Neural cell (in vitro differentiated cells): ENCODE measurements at regions not wholly inside any gene's neighbourhood (a gene's known extent, or its start where the extent isn't known, plus 50 kb on each side); places are given as distances from the start of the nearest gene placed in this dataset.
A peak's percentile ranks its signal among the peaks of the same experiment; 100 is the strongest.

Experiments used
- H2AFZ ChIP-seq: fragments of 200-600, 300-800 bp; sonication (generic), shearing (Covaris generic); 2 replicates; pipeline ENCODE4 v1.6.0; 2014; ENCODE audit warnings: low read depth, mild to moderate bottlenecking, antibody characterized with exemption, low read length, moderate library complexity
- H3F3A ChIP-seq: fragments of 200-600 bp; shearing (Covaris generic); 2 replicates; pipeline ENCODE4 v1.6.1; 2016; ENCODE audit warnings: mild to moderate bottlenecking, moderate library complexity, mixed read lengths, antibody characterized with exemption, low read length; ENCODE audit not compliant: insufficient read depth, poor library complexity, severe bottlenecking
- H3K27ac ChIP-seq: fragments of 200-600, 300-800 bp; sonication (generic), shearing (Covaris generic); 2 replicates; pipeline ENCODE4 v1.5.1; 2014; ENCODE audit warnings: mild to moderate bottlenecking, low read length, moderate library complexity
- H3K27me3 ChIP-seq: fragments of 300-800, 200-600 bp; sonication (generic), shearing (Covaris generic); 2 replicates; pipeline ENCODE4 v1.6.0; 2014; ENCODE audit warnings: mild to moderate bottlenecking, low read depth, low read length, moderate library complexity; ENCODE audit not compliant: insufficient read depth
- H3K36me3 ChIP-seq: fragments of 300-800, 200-600 bp; sonication (generic), shearing (Covaris generic); 2 replicates; pipeline ENCODE4 v1.5.1; 2014; ENCODE audit warnings: mild to moderate bottlenecking, antibody characterized with exemption, low read length, moderate library complexity; ENCODE audit not compliant: insufficient read depth
- H3K4me2 ChIP-seq: fragments of 300-800, 200-600 bp; sonication (generic), shearing (Covaris generic); 2 replicates; pipeline ENCODE4 v1.6.0; 2014; ENCODE audit warnings: mild to moderate bottlenecking, low read length
- H3K4me3 ChIP-seq: fragments of 300-800, 200-600 bp; sonication (generic), shearing (Covaris generic); 2 replicates; pipeline ENCODE4 v1.5.1; 2014; ENCODE audit warnings: mild to moderate bottlenecking, low read length, moderate library complexity
- H3K79me2 ChIP-seq: fragments of 200-600 bp; shearing (Covaris generic); replicated peaks from 2 replicates; pipeline ENCODE4 v1.6.0; 2014; ENCODE audit warnings: mild to moderate bottlenecking, low read length, moderate library complexity; ENCODE audit not compliant: insufficient read depth
- H3K9ac ChIP-seq: fragments of 300-800, 200-600 bp; sonication (generic), shearing (Covaris generic); 2 replicates; pipeline ENCODE4 v1.6.1; 2016; ENCODE audit warnings: mild to moderate bottlenecking, low read length, mixed read lengths
- H3K9me2 ChIP-seq: fragments of 200-600 bp; shearing (Covaris generic); 2 replicates; pipeline ENCODE4 v1.6.1; 2016; ENCODE audit warnings: mild to moderate bottlenecking, low read length, mixed read lengths; ENCODE audit not compliant: insufficient read depth
- H3K9me3 ChIP-seq: fragments of 200-600, 300-800 bp; sonication (generic), shearing (Covaris generic); 2 replicates; pipeline ENCODE4 v1.6.1; 2016; ENCODE audit warnings: mild to moderate bottlenecking, mixed run types, low read length, moderate library complexity, mixed read lengths
- H4K20me1 ChIP-seq: fragments of 200-600 bp; shearing (Covaris generic); 2 replicates; pipeline ENCODE4 v1.6.1; 2016; ENCODE audit warnings: mild to moderate bottlenecking, mixed run types; ENCODE audit not compliant: insufficient read depth
- EP300 ChIP-seq: fragments of 450-650 bp; conservative IDR thresholded peaks from 2 replicates; pipeline ENCODE4 v1.6.1; 2014; ENCODE audit warnings: antibody characterized with exemption, mild to moderate bottlenecking, moderate library complexity; ENCODE audit not compliant: poor library complexity, severe bottlenecking
- EZH2 ChIP-seq: fragments of 200-600, 300-800 bp; shearing (Covaris generic), sonication (generic); IDR thresholded peaks from 2 replicates; pipeline ENCODE4 v1.6.1; 2014; ENCODE audit warnings: antibody characterized with exemption, low read length, borderline replicate concordance, mild to moderate bottlenecking; ENCODE audit not compliant: insufficient read depth, poor library complexity, severe bottlenecking
- MXI1 ChIP-seq: fragments of 450-650 bp; conservative IDR thresholded peaks from 2 replicates; pipeline ENCODE4 v1.6.1; 2014; ENCODE audit warnings: antibody characterized with exemption, mild to moderate bottlenecking; ENCODE audit not compliant: poor library complexity, severe bottlenecking
- POLR2AphosphoS5 ChIP-seq: IDR thresholded peaks from 2 replicates; pipeline ENCODE4 v1.6.1; 2012
- RAD21 ChIP-seq: fragments of 450-650 bp; conservative IDR thresholded peaks from 2 replicates; pipeline ENCODE4 v1.6.1; 2014; ENCODE audit warnings: antibody characterized with exemption, mild to moderate bottlenecking, moderate library complexity
- SMC3 ChIP-seq: fragments of 450-650 bp; conservative IDR thresholded peaks from 2 replicates; pipeline ENCODE4 v1.6.1; 2014; ENCODE audit warnings: antibody characterized with exemption, mild to moderate bottlenecking, moderate library complexity; ENCODE audit not compliant: poor library complexity
- TAF1 ChIP-seq: IDR thresholded peaks from 2 replicates; pipeline ENCODE4 v1.6.1; 2012; ENCODE audit warnings: low read depth
- TF ChIP-seq, protein P1 (sequence below): IDR thresholded peaks from 2 replicates; pipeline ENCODE4 v1.6.1; 2012; ENCODE audit warnings: borderline replicate concordance
- TF ChIP-seq, protein P2 (sequence below): fragments of 450-650 bp; IDR thresholded peaks from 2 replicates; pipeline ENCODE4 v1.5.1; 2014; ENCODE audit warnings: antibody characterized with exemption, mild to moderate bottlenecking, moderate library complexity; ENCODE audit not compliant: poor library complexity, severe bottlenecking

DNA sequence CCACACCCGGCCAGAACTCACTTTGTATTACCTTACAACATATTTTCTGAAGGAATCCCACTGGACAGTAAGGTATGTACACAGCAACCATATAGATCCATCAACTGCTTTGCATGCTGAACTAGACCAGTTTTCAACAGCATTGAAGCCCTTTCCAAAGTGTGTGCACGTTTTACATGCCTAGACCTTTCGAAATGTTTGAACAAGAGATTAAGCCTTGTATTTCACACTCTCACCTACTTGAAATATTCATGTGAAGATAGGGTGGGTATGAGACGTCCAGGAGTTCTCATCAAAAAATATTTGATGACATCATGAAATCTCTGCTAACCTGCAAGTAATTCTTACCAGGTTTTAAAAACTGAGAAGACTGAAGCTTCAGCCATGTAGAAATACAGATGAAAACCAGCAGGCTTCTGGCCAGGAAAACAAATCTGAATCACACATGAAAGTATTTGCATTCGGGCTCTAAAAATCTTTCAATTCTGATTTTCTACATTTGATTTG lies 387.0 kb upstream of the PSMD7 start:
- Histone ChIP-seq H3F3A (no peaks in the 10 kb centered on the region), H4K20me1 (no peaks in the 10 kb centered on the region), H3K9me3 (no peaks in the 10 kb centered on the region), H3K36me3 (no peaks in the 10 kb centered on the region), H3K27me3 (no peaks in the 10 kb centered on the region), H3K79me2 (no peaks in the 10 kb centered on the region), H3K4me3 (no peak overlapping the region), H3K9me2 (no peaks in the 10 kb centered on the region), H3K9ac (no peak overlapping the region), H3K27ac (no peak overlapping the region), H3K4me2 (no peak overlapping the region), H2AFZ (no peak overlapping the region)
- no peak for TF ChIP-seq RAD21
- TF ChIP-seq, protein P1, sequence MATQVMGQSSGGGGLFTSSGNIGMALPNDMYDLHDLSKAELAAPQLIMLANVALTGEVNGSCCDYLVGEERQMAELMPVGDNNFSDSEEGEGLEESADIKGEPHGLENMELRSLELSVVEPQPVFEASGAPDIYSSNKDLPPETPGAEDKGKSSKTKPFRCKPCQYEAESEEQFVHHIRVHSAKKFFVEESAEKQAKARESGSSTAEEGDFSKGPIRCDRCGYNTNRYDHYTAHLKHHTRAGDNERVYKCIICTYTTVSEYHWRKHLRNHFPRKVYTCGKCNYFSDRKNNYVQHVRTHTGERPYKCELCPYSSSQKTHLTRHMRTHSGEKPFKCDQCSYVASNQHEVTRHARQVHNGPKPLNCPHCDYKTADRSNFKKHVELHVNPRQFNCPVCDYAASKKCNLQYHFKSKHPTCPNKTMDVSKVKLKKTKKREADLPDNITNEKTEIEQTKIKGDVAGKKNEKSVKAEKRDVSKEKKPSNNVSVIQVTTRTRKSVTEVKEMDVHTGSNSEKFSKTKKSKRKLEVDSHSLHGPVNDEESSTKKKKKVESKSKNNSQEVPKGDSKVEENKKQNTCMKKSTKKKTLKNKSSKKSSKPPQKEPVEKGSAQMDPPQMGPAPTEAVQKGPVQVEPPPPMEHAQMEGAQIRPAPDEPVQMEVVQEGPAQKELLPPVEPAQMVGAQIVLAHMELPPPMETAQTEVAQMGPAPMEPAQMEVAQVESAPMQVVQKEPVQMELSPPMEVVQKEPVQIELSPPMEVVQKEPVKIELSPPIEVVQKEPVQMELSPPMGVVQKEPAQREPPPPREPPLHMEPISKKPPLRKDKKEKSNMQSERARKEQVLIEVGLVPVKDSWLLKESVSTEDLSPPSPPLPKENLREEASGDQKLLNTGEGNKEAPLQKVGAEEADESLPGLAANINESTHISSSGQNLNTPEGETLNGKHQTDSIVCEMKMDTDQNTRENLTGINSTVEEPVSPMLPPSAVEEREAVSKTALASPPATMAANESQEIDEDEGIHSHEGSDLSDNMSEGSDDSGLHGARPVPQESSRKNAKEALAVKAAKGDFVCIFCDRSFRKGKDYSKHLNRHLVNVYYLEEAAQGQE, result no peak
- TF ChIP-seq TAF1, result no peak
- no peak for TF ChIP-seq POLR2AphosphoS5
- no peak for TF ChIP-seq SMC3
- no peak for TF ChIP-seq EP300
- TF ChIP-seq, protein P2, sequence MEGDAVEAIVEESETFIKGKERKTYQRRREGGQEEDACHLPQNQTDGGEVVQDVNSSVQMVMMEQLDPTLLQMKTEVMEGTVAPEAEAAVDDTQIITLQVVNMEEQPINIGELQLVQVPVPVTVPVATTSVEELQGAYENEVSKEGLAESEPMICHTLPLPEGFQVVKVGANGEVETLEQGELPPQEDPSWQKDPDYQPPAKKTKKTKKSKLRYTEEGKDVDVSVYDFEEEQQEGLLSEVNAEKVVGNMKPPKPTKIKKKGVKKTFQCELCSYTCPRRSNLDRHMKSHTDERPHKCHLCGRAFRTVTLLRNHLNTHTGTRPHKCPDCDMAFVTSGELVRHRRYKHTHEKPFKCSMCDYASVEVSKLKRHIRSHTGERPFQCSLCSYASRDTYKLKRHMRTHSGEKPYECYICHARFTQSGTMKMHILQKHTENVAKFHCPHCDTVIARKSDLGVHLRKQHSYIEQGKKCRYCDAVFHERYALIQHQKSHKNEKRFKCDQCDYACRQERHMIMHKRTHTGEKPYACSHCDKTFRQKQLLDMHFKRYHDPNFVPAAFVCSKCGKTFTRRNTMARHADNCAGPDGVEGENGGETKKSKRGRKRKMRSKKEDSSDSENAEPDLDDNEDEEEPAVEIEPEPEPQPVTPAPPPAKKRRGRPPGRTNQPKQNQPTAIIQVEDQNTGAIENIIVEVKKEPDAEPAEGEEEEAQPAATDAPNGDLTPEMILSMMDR, result no peak
- no peak for TF ChIP-seq EZH2
- no peak for TF ChIP-seq MXI1

DNA sequence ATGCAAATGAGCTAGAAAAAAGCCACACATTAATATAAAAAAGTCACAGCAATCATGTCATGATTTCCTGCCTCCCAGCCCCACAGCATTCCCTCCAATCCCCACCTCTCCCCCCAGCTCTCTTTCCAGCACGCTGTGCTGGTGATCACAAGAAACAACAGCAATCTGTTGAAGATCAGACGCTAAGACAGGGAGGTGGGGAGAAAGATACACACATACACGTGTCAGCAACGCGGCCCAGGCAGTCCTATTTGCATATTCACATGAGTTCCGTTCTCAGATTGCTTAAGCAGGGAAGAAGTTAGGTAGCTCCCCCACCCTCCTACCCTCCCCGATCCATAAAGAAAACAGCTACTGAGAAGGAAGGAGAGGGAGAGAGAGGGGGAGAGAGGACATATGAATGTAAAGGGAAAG lies 405.5 kb upstream of the PSMD7 start:
- Histone ChIP-seq H3K27ac (peak overlapping the region; percentile 99), H3K9me3 (no peaks in the 10 kb centered on the region), H3K9ac (peak overlapping the region; percentile 82), H3K4me3 (peak overlapping the region; percentile 59), H3K79me2 (peaks cover 41% of the 10 kb centered on the region), H3K9me2 (no peaks in the 10 kb centered on the region), H4K20me1 (no peaks in the 10 kb centered on the region), H2AFZ (no peak overlapping the region), H3K36me3 (no peaks in the 10 kb centered on the region), H3K27me3 (no peaks in the 10 kb centered on the region), H3K4me2 (peak overlapping the region; percentile 67), H3F3A (peaks cover 9% of the 10 kb centered on the region)
- TF ChIP-seq RAD21 (peak; percentile 47), POLR2AphosphoS5 (peak; percentile 75), EZH2 (no peak), EP300 (peak; percentile 90), MXI1 (peak; percentile 89), SMC3 (peak; percentile 28), TAF1 (peak; percentile 12)
- TF ChIP-seq, protein P2, result no peak
- TF ChIP-seq, protein P1, result peak; percentile 87
